Stimulated activated CD4-positive, alpha-beta T cell treated with anti-CD3 and anti-CD28 coated beads, Interleukin-1b, Interleukin-23, amount 100 ng/mL, for 1 hour (primary cell): ENCODE measurements at regions not wholly inside any gene's neighbourhood (a gene's known extent, or its start where the extent isn't known, plus 50 kb on each side); places are given as distances from the start of the nearest gene placed in this dataset.
"Not testable (repeated sequence)": the region's sequence is repeated elsewhere in the genome, so short reads cannot be mapped to it uniquely, and the experiment has no call there.

ENCODE experiments used
- DNase-seq, 2 donors: peaks; one replicate each; pipeline ENCODE4 v3.0.0-alpha.2; 2020; ENCODE audit warnings: low read depth in 2 of 2

GRCh38 chr3:182399978-182400737 lies 393.1 kb upstream of the ATP11B start:
- no peak for DNase-seq

- no peak for DNase-seq
Measured at GRCh38 chr3:182400838-182401237, 392.5 kb upstream of the ATP11B start.

- DNase-seq = no peak
Measured at GRCh38 chr3:182404031-182404430, 389.3 kb upstream of the ATP11B start.

GRCh38 chr3:182405759-182406158 lies 387.5 kb upstream of the ATP11B start:
- DNase-seq = no peak

- no peak for DNase-seq
Measured at GRCh38 chr3:182406786-182407185, 386.5 kb upstream of the ATP11B start.

GRCh38 chr3:182410051-182410450 lies 383.3 kb upstream of the ATP11B start:
- DNase-seq = no peak

- no peak for DNase-seq
Measured at GRCh38 chr3:182412066-182412465, 381.2 kb upstream of the ATP11B start.

GRCh38 chr3:182413061-182413460 lies 380.2 kb upstream of the ATP11B start:
- DNase-seq = no peak

- no peak for DNase-seq
Measured at GRCh38 chr3:182413682-182414081, 379.6 kb upstream of the ATP11B start.

GRCh38 chr3:182414586-182414985 lies 378.7 kb upstream of the ATP11B start:
- no peak for DNase-seq

- DNase-seq = no peak
Measured at GRCh38 chr3:182420741-182421140, 372.6 kb upstream of the ATP11B start.

GRCh38 chr3:182424006-182424405 lies 369.3 kb upstream of the ATP11B start:
- DNase-seq = no peak

- not testable (repeated sequence) for DNase-seq
Measured at GRCh38 chr3:182425926-182426718, 367.2 kb upstream of the ATP11B start.

GRCh38 chr3:182431972-182432371 lies 361.3 kb upstream of the ATP11B start:
- DNase-seq = not testable (repeated sequence)

GRCh38 chr3:182435860-182436259 lies 357.4 kb upstream of the ATP11B start:
- no peak for DNase-seq

GRCh38 chr3:182436547-182436946 lies 356.8 kb upstream of the ATP11B start:
- no peak for DNase-seq

- DNase-seq = no peak
Measured at GRCh38 chr3:182438398-182438797, 354.9 kb upstream of the ATP11B start.

GRCh38 chr3:182440101-182440500 lies 353.2 kb upstream of the ATP11B start:
- DNase-seq = no peak

- DNase-seq = no peak
Measured at GRCh38 chr3:182445576-182445975, 347.7 kb upstream of the ATP11B start.

GRCh38 chr3:182450942-182451787 lies 342.1 kb upstream of the ATP11B start:
- no peak for DNase-seq

- DNase-seq = no peak
Measured at GRCh38 chr3:182451871-182452270, 341.4 kb upstream of the ATP11B start.

GRCh38 chr3:182455011-182455410 lies 338.3 kb upstream of the ATP11B start:
- no peak for DNase-seq
